SK-N-SH (cell line): ENCODE measurements at regions not wholly inside any gene's neighbourhood (a gene's known extent, or its start where the extent isn't known, plus 50 kb on each side); places are given as distances from the start of the nearest gene placed in this dataset.

ENCODE experiments used
- CTCF ChIA-PET: fragments of 300-600, 350-600 bp; formaldehyde crosslinking; extraction: SDS; loops from one replicate; lab custom pipeline; 2021; lab: Yijun Ruan, JAX
- POLR2A ChIA-PET: fragments of 350-600 bp; sonication (Branson Sonifier 250); formaldehyde crosslinking; extraction: SDS; loops from one replicate; lab custom pipeline; 2020; ENCODE audit warnings: antibody characterized with exemption, inconsistent platforms; lab: Yijun Ruan, JAX
- DNase-seq: peaks from one replicate; pipeline ENCODE4 v3.0.0; 2012
- H2AFZ ChIP-seq: fragments of 200-600 bp; sonication (generic); 2 replicates; pipeline ENCODE4 v1.8.1; 2016; ENCODE audit warnings: antibody characterized with exemption, mild to moderate bottlenecking, low read depth
- H3F3A ChIP-seq: fragments of 200-600 bp; sonication (generic); replicated peaks from 2 replicates; pipeline ENCODE3; 2016; ENCODE audit warnings: antibody characterized with exemption, mild to moderate bottlenecking; ENCODE audit not compliant: insufficient read depth
- H3K27ac ChIP-seq, 2 experiments: fragments of 200-500 bp in 1 of 2; fragments of 200-600 bp in 1 of 2; sonication (Bioruptor generic) in 1 of 2; sonication (generic), shearing (Covaris generic) in 1 of 2; 2 replicates each; pipeline versions ENCODE4 v1.5.1 to v1.6.1; 2014 to 2016; ENCODE audit warnings: low read depth in 2 of 2, inconsistent platforms in 1 of 2, low read length in 1 of 2, mild to moderate bottlenecking in 1 of 2, mixed read lengths in 1 of 2
- H3K27me3 ChIP-seq: fragments of 200-600 bp; sonication (generic), shearing (Covaris generic); 2 replicates; pipeline ENCODE4 v1.6.1; 2016; ENCODE audit warnings: mixed run types; ENCODE audit not compliant: insufficient read depth
- H3K36me3 ChIP-seq, 2 experiments: fragments of 200-500 bp in 1 of 2; fragments of 200-600 bp in 1 of 2; sonication (Bioruptor generic) in 1 of 2; sonication (generic) in 1 of 2; replicated peaks in 1 of 2; 2 replicates each; pipeline versions ENCODE3 to v1.5.1; 2014 to 2016; ENCODE audit warnings: low read length in 1 of 2, mild to moderate bottlenecking in 1 of 2; ENCODE audit not compliant: insufficient read depth in 2 of 2, control insufficient read depth in 1 of 2
- H3K4me1 ChIP-seq, 2 experiments: fragments of 200-500 bp in 1 of 2; fragments of 200-600 bp in 1 of 2; sonication (Bioruptor generic) in 1 of 2; sonication (generic), shearing (Covaris generic) in 1 of 2; 2 replicates each; pipeline versions ENCODE4 v1.5.1 to v1.6.1; 2014 to 2016; ENCODE audit warnings: low read depth in 1 of 2, low read length in 1 of 2, mixed run types in 1 of 2; ENCODE audit not compliant: insufficient read depth in 2 of 2, control insufficient read depth in 1 of 2
- H3K4me2 ChIP-seq: fragments of 200-600 bp; sonication (generic), shearing (Covaris generic); 2 replicates; pipeline ENCODE4 v1.6.1; 2017; ENCODE audit warnings: mixed run types
- H3K4me3 ChIP-seq, 2 experiments: fragments of 200-500 bp in 1 of 2; fragments of 200-600 bp in 1 of 2; sonication (Bioruptor generic) in 1 of 2; sonication (generic), shearing (Covaris generic) in 1 of 2; 2 replicates each; pipeline versions ENCODE4 v1.5.1 to v1.8.1; 2014 to 2016; ENCODE audit warnings: low read depth in 2 of 2, inconsistent platforms in 1 of 2, low read length in 1 of 2, mild to moderate bottlenecking in 1 of 2, mixed read lengths in 1 of 2, moderate library complexity in 1 of 2
- H3K79me2 ChIP-seq: fragments of 200-600 bp; sonication (generic); 2 replicates; pipeline ENCODE4 v1.8.1; 2017; ENCODE audit warnings: mild to moderate bottlenecking; ENCODE audit not compliant: insufficient read depth
- H3K9ac ChIP-seq: fragments of 200-600 bp; sonication (generic); 2 replicates; pipeline ENCODE4 v1.6.1; 2017; ENCODE audit warnings: mixed run types
- H3K9me2 ChIP-seq: fragments of 200-600 bp; sonication (generic); 2 replicates; pipeline ENCODE4 v1.6.1; 2017; ENCODE audit warnings: mixed run types
- H3K9me3 ChIP-seq: fragments of 200-600 bp; sonication (generic); 2 replicates; pipeline ENCODE4 v1.6.1; 2017; ENCODE audit warnings: mixed run types, mild to moderate bottlenecking, moderate library complexity
- H4K20me1 ChIP-seq: fragments of 200-600 bp; sonication (generic); 2 replicates; pipeline ENCODE4 v1.6.1; 2017; ENCODE audit warnings: mild to moderate bottlenecking, mixed run types; ENCODE audit not compliant: insufficient read depth
- CHD2 ChIP-seq: fragments of 150-350 bp; IDR thresholded peaks from 2 replicates; pipeline ENCODE4 v1.6.1; 2018; ENCODE audit warnings: low read length; ENCODE audit not compliant: partially characterized antibody
- ELF1 ChIP-seq: IDR thresholded peaks from 2 replicates; pipeline ENCODE4 v1.4.0; 2012
- EP300 ChIP-seq, 2 experiments: IDR thresholded peaks; 2 replicates each; pipeline versions ENCODE4 v1.4.0 to v1.6.1; 2012; ENCODE audit warnings: borderline replicate concordance in 1 of 2, low read depth in 1 of 2, low read length in 1 of 2
- FOSL2 ChIP-seq: IDR thresholded peaks from 2 replicates; pipeline ENCODE4 v1.4.0; 2012; ENCODE audit warnings: low read depth, mild to moderate bottlenecking, moderate library complexity, borderline replicate concordance
- GABPA ChIP-seq: IDR thresholded peaks from 2 replicates; pipeline ENCODE4 v1.4.0; 2012; ENCODE audit warnings: low read depth, mild to moderate bottlenecking
- GATA2 ChIP-seq: sonication (generic); formaldehyde crosslinking; IDR thresholded peaks from 2 replicates; pipeline ENCODE4 v1.5.0; 2020; ENCODE audit warnings: mild to moderate bottlenecking, missing genetic modification reagents
- MEF2A ChIP-seq: IDR thresholded peaks from 2 replicates; pipeline ENCODE4 v1.4.0; 2012; ENCODE audit warnings: low read depth, borderline replicate concordance
- MXI1 ChIP-seq: IDR thresholded peaks from 2 replicates; pipeline ENCODE4 v1.6.1; 2012; ENCODE audit warnings: mild to moderate bottlenecking, low read depth, low read length, improper control_type of control experiment
- POLR2AphosphoS5 ChIP-seq: IDR thresholded peaks from 2 replicates; pipeline ENCODE4 v1.6.1; 2012; ENCODE audit warnings: low read depth, low read length
- RAD21 ChIP-seq: IDR thresholded peaks from 2 replicates; pipeline ENCODE4 v1.6.1; 2012; ENCODE audit warnings: mild to moderate bottlenecking, low read length
- RCOR1 ChIP-seq: fragments of 150-350 bp; IDR thresholded peaks from 2 replicates; pipeline ENCODE4 v1.6.1; 2017; ENCODE audit warnings: antibody characterized with exemption, low read length
- TAF1 ChIP-seq: IDR thresholded peaks from 2 replicates; pipeline ENCODE4 v1.6.1; 2012; ENCODE audit warnings: low read depth, mild to moderate bottlenecking, low read length, moderate library complexity, borderline replicate concordance
- TCF12 ChIP-seq: IDR thresholded peaks from 2 replicates; pipeline ENCODE4 v1.4.0; 2012
- TEAD4 ChIP-seq: IDR thresholded peaks from 2 replicates; pipeline ENCODE4 v1.4.0; 2012; ENCODE audit warnings: mild to moderate bottlenecking, borderline replicate concordance; ENCODE audit not compliant: insufficient read depth
- USF2 ChIP-seq: fragments of 150-350 bp; IDR thresholded peaks from 2 replicates; pipeline ENCODE4 v1.6.1; 2017; ENCODE audit warnings: antibody characterized with exemption, low read length, low read depth, borderline replicate concordance
- WGBS: methylation state at CpG from one replicate; pipeline ENCODE4 v1.1.6; 2017; ENCODE audit warnings: low lambda C conversion rate; 5-methylcytosine and 5-hydroxymethylcytosine counted together
- TF ChIP-seq, protein P1 (sequence below): IDR thresholded peaks from 2 replicates; pipeline ENCODE4 v1.6.1; 2012; ENCODE audit warnings: mild to moderate bottlenecking, low read depth, low read length, moderate library complexity
- TF ChIP-seq, protein P2 (sequence below): IDR thresholded peaks from 2 replicates; pipeline ENCODE4 v1.4.0; 2012; ENCODE audit warnings: low read depth, borderline replicate concordance

DNA sequence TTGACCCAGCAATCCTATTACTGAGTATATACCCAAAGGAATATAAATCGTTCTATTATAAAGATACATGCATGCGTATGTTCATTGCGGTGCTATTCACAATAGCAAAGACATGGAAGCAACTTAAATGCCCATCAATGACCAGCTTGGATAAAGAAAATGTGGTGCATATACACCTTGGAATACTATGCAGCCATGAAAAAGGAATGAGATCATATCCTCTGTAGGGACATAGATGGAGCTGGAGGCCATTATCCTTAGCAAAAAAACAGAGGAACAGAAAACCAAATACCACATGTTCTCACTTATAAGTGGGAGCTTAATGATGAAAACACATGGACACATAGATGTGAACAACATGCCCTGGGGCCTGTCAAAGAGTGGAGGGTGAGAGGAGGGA, 124.1 kb upstream of the AFF2 start (continued):
- no peak for TF ChIP-seq EP300 (IDR thresholded peaks at IDR 0.05; ENCODE audit: borderline replicate concordance in 1 of 2, low read depth in 1 of 2, low read length in 1 of 2)
- no peak for TF ChIP-seq MXI1
- no peak for TF ChIP-seq USF2

- ChIA-PET POLR2A (no interaction called here), CTCF (no interaction called here)
- no peak for TF ChIP-seq POLR2AphosphoS5
- no peak for TF ChIP-seq MEF2A
- no peak for TF ChIP-seq FOSL2
- TF ChIP-seq TCF12 = no peak
- TF ChIP-seq GABPA = no peak
- TF ChIP-seq CHD2 = no peak
- no peak for TF ChIP-seq TEAD4
- Histone ChIP-seq H3K27me3 (no peaks in the 10 kb centered on the region), H3K9me2 (no peaks in the 10 kb centered on the region), H3K4me3 (no peak overlapping the region), H3K79me2 (no peaks in the 10 kb centered on the region), H3K9me3 (no peaks in the 10 kb centered on the region), H3K36me3 (no peaks in the 10 kb centered on the region), H2AFZ (no peak overlapping the region), H3F3A (no peaks in the 10 kb centered on the region), H3K4me2 (no peak overlapping the region), H3K27ac (no peak overlapping the region), H3K9ac (no peak overlapping the region), H3K4me1 (no peaks in the 10 kb centered on the region), H4K20me1 (no peaks in the 10 kb centered on the region)
- DNase-seq = no peak
- 4% methylated on average over 3 of the region's 3 CpGs for WGBS
Measured at GRCh38 chrX:148380107-148380506, 120.3 kb upstream of the AFF2 start.

- Histone ChIP-seq H3K9me2 (no peaks in the 10 kb centered on the region), H3K4me3 (no peak overlapping the region), H2AFZ (no peak overlapping the region), H4K20me1 (no peaks in the 10 kb centered on the region), H3K36me3 (no peaks in the 10 kb centered on the region), H3K79me2 (no peaks in the 10 kb centered on the region), H3K4me2 (no peak overlapping the region), H3K9me3 (no peaks in the 10 kb centered on the region), H3K27ac (no peak overlapping the region), H3K9ac (no peak overlapping the region), H3K4me1 (no peaks in the 10 kb centered on the region), H3F3A (no peaks in the 10 kb centered on the region), H3K27me3 (no peaks in the 10 kb centered on the region)
- 1% methylated on average over 9 of the region's 9 CpGs for WGBS
- no peak for DNase-seq
- POLR2A ChIA-PET = no interaction called here
- CTCF ChIA-PET = no interaction called here
- TF ChIP-seq, protein P1, sequence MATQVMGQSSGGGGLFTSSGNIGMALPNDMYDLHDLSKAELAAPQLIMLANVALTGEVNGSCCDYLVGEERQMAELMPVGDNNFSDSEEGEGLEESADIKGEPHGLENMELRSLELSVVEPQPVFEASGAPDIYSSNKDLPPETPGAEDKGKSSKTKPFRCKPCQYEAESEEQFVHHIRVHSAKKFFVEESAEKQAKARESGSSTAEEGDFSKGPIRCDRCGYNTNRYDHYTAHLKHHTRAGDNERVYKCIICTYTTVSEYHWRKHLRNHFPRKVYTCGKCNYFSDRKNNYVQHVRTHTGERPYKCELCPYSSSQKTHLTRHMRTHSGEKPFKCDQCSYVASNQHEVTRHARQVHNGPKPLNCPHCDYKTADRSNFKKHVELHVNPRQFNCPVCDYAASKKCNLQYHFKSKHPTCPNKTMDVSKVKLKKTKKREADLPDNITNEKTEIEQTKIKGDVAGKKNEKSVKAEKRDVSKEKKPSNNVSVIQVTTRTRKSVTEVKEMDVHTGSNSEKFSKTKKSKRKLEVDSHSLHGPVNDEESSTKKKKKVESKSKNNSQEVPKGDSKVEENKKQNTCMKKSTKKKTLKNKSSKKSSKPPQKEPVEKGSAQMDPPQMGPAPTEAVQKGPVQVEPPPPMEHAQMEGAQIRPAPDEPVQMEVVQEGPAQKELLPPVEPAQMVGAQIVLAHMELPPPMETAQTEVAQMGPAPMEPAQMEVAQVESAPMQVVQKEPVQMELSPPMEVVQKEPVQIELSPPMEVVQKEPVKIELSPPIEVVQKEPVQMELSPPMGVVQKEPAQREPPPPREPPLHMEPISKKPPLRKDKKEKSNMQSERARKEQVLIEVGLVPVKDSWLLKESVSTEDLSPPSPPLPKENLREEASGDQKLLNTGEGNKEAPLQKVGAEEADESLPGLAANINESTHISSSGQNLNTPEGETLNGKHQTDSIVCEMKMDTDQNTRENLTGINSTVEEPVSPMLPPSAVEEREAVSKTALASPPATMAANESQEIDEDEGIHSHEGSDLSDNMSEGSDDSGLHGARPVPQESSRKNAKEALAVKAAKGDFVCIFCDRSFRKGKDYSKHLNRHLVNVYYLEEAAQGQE = no peak
- TF ChIP-seq ELF1 = no peak
- no peak for TF ChIP-seq EP300 (IDR thresholded peaks at IDR 0.05; ENCODE audit: borderline replicate concordance in 1 of 2, low read depth in 1 of 2, low read length in 1 of 2)
- TF ChIP-seq RCOR1 = no peak
- no peak for TF ChIP-seq RAD21
- no peak for TF ChIP-seq GATA2 (CRISPR knock-in tag)
- TF ChIP-seq USF2 = no peak
- TF ChIP-seq MXI1 = no peak
- TF ChIP-seq POLR2AphosphoS5 = no peak
- TF ChIP-seq TAF1 = no peak
- TF ChIP-seq, protein P2, sequence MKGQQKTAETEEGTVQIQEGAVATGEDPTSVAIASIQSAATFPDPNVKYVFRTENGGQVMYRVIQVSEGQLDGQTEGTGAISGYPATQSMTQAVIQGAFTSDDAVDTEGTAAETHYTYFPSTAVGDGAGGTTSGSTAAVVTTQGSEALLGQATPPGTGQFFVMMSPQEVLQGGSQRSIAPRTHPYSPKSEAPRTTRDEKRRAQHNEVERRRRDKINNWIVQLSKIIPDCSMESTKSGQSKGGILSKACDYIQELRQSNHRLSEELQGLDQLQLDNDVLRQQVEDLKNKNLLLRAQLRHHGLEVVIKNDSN = no peak
Measured at GRCh38 chrX:148380650-148381561, 119.5 kb upstream of the AFF2 start.
